Stomach (tissue), 4 donors: ENCODE measurements at regions not wholly inside any gene's neighbourhood (a gene's known extent, or its start where the extent isn't known, plus 50 kb on each side); places are given as distances from the start of the nearest gene placed in this dataset.

ENCODE experiments used
- EP300 ChIP-seq: sonication (generic); formaldehyde crosslinking; IDR thresholded peaks from one replicate; pipeline ENCODE4 v1.6.1; 2017; ENCODE audit warnings: antibody characterized with exemption
- POLR2A ChIP-seq, 4 donors: fragments of 450-650 bp; IDR thresholded peaks; one replicate each; pipeline ENCODE4 v1.6.1; 2016; ENCODE audit warnings: antibody characterized with exemption in 4 of 4, control low read depth in 2 of 4, mild to moderate bottlenecking in 1 of 4, moderate library complexity in 1 of 4
- POLR2AphosphoS5 ChIP-seq, 3 donors: sonication (generic); formaldehyde crosslinking; IDR thresholded peaks; one replicate each; pipeline ENCODE4 v1.6.1; 2016; ENCODE audit warnings: antibody characterized with exemption in 3 of 3
- TF ChIP-seq, protein P1 (sequence below), 7 experiments: fragments of 450-650 bp in 4 of 7; fragments of 200-600 bp in 3 of 7; sonication (generic) in 3 of 7; IDR thresholded peaks; one replicate each; pipeline ENCODE4 v1.5.1; 2016 to 2019; ENCODE audit warnings: antibody characterized with exemption in 7 of 7, control low read depth in 2 of 7, mild to moderate bottlenecking in 1 of 7

DNA sequence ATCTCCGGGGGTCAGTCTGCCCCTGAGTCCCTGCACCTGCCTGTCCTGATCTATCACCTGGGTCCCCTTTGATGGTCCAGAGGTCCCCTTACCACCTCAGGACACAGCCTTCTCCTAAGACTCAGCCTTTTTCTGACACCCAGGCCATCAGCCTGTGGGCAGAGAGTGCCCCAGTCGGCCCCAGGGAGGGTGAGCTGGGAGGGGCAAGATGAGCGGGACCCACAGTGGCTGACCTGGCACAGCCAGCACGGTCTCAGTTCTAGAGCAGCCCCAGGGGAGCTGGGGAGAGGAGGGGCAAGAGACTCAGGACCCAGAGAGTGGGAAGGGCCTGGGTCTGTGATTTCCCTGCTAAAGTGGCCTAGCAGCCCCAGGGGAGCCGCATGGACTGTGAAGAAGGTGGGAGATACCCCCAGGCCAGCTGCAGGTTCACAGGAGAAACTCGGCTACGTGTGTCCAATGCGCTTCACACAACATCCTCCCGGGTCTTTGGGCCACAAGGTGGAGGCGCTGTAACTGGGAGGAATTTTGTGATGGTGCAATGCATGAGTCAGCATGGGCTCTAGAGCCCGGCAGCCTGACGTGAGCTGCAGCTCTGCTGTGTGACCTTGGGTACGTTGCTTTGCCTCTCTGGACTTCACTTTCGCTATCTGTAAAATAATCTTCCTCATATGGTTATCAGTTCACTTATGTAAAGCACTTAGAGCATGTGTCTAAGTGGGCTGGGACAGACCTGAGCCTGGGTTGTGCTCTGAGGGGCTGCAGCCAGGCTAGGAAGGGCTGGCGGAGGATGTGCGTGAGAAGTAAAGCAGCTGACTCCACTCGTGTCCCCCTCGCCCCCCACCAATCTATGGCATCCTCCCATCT, 67.2 kb upstream of the LHX1 start:
- TF ChIP-seq POLR2AphosphoS5 (IDR thresholded peaks at IDR 0.05) = no peak
- TF ChIP-seq, protein P1, sequence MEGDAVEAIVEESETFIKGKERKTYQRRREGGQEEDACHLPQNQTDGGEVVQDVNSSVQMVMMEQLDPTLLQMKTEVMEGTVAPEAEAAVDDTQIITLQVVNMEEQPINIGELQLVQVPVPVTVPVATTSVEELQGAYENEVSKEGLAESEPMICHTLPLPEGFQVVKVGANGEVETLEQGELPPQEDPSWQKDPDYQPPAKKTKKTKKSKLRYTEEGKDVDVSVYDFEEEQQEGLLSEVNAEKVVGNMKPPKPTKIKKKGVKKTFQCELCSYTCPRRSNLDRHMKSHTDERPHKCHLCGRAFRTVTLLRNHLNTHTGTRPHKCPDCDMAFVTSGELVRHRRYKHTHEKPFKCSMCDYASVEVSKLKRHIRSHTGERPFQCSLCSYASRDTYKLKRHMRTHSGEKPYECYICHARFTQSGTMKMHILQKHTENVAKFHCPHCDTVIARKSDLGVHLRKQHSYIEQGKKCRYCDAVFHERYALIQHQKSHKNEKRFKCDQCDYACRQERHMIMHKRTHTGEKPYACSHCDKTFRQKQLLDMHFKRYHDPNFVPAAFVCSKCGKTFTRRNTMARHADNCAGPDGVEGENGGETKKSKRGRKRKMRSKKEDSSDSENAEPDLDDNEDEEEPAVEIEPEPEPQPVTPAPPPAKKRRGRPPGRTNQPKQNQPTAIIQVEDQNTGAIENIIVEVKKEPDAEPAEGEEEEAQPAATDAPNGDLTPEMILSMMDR (IDR thresholded peaks at IDR 0.05) = no peak
- no peak for TF ChIP-seq POLR2A (IDR thresholded peaks at IDR 0.05)
- TF ChIP-seq EP300 = no peak
